GM12878 (cell line): ENCODE measurements at regions not wholly inside any gene's neighbourhood (a gene's known extent, or its start where the extent isn't known, plus 50 kb on each side); places are given as distances from the start of the nearest gene placed in this dataset.
A peak's percentile ranks its signal among the peaks of the same experiment; 100 is the strongest.

Experiments
- ATAC-seq: fragments of 200-7000 bp; cut with Tn5 transposase; 3 replicates; pipeline ENCODE4 v1.9.1; 2020; ENCODE audit warnings: mild to moderate bottlenecking, moderate library complexity
- BruUV-seq: library from RNA; stranded (reverse); fragments of 400-500 nt; replicated peaks from 2 replicates; lab custom pipeline; 2021; lab: Mats Ljungman, UMichigan
- CTCF ChIA-PET: fragments of 300-600 bp; sonication (Branson Sonifier 250); formaldehyde crosslinking; extraction: SDS; loops from one replicate; lab custom pipeline; 2021; ENCODE audit warnings: inconsistent platforms; lab: Yijun Ruan, JAX
- POLR2A ChIA-PET: fragments of 350-600 bp; formaldehyde crosslinking; extraction: SDS; loops from one replicate; lab custom pipeline; 2021; ENCODE audit warnings: inconsistent platforms; lab: Charles Lee
- RAD21 ChIA-PET: fragments of 300-600 bp; sonication (Branson Sonifier 250); formaldehyde crosslinking; loops from one replicate; lab custom pipeline; 2023; ENCODE audit warnings: antibody characterized with exemption; ENCODE audit not compliant: unreplicated experiment; lab: Charles Lee
- SMC1A ChIA-PET: fragments of 300-600 bp; sonication (Branson Sonifier 250); formaldehyde crosslinking; loops from one replicate; lab custom pipeline; 2023; ENCODE audit not compliant: unreplicated experiment, uncharacterized antibody; lab: Charles Lee
- DNase-seq: peaks from one replicate; pipeline ENCODE4 v3.0.0-alpha.2; 2011; ENCODE audit warnings: low read depth, low spot score
- FAIRE-seq: peaks from 3 replicates; lab custom pipeline; 2011; peaks lifted over from hg19 to GRCh38; lab: Jason Lieb, UNC
- H2AFZ ChIP-seq: 2 replicates; pipeline ENCODE4 v1.6.0; 2011; ENCODE audit warnings: low read depth, low read length, control low read depth; ENCODE audit not compliant: control insufficient read depth
- H3K27ac ChIP-seq: 2 replicates; pipeline ENCODE4 v1.5.1; 2011; ENCODE audit warnings: control low read depth; ENCODE audit not compliant: control insufficient read depth, insufficient read depth
- H3K27me3 ChIP-seq, 2 experiments: replicated peaks in 1 of 2; 2 replicates each; pipeline versions ENCODE4 v1.6.0 to v1.6.1; 2011; ENCODE audit warnings: low read length in 1 of 2; ENCODE audit not compliant: control insufficient read depth in 2 of 2, insufficient read depth in 2 of 2
- H3K36me3 ChIP-seq, 2 experiments: 2 replicates each; pipeline ENCODE4 v1.5.1; 2011; ENCODE audit warnings: low read length in 1 of 2; ENCODE audit not compliant: control insufficient read depth in 2 of 2, insufficient read depth in 2 of 2
- H3K4me1 ChIP-seq: 2 replicates; pipeline ENCODE4 v1.6.1; 2011; ENCODE audit warnings: mild to moderate bottlenecking, low read length, moderate library complexity, mixed read lengths; ENCODE audit not compliant: control insufficient read depth, insufficient read depth
- H3K4me2 ChIP-seq: 2 replicates; pipeline ENCODE4 v1.6.0; 2011; ENCODE audit warnings: control low read depth; ENCODE audit not compliant: control insufficient read depth, insufficient read depth
- H3K4me3 ChIP-seq: fragments of 200-600 bp; sonication (generic); 2 replicates; pipeline ENCODE4 v1.5.1; 2016
- H3K79me2 ChIP-seq: 2 replicates; pipeline ENCODE4 v1.6.0; 2011; ENCODE audit warnings: low read length; ENCODE audit not compliant: control insufficient read depth, insufficient read depth
- H3K9ac ChIP-seq: 2 replicates; pipeline ENCODE4 v1.8.0; 2011; ENCODE audit warnings: low read length, control low read depth, mixed read lengths; ENCODE audit not compliant: control insufficient read depth, insufficient read depth
- H3K9me3 ChIP-seq: replicated peaks from 3 replicates; pipeline ENCODE4 v1.5.1; 2011; ENCODE audit warnings: mild to moderate bottlenecking, low read length; ENCODE audit not compliant: control insufficient read depth, insufficient read depth
- H4K20me1 ChIP-seq: 2 replicates; pipeline ENCODE4 v1.6.0; 2011; ENCODE audit not compliant: control insufficient read depth, insufficient read depth
- EGR1 ChIP-seq, 2 experiments: IDR thresholded peaks; 1 replicate in 1 of 2; 2 replicates in 1 of 2; pipeline ENCODE4 v1.6.1; 2011 to 2012; ENCODE audit warnings: low read depth in 2 of 2, low read length in 2 of 2, borderline replicate concordance in 1 of 2, mild to moderate bottlenecking in 1 of 2, moderate library complexity in 1 of 2
- MEF2B ChIP-seq: fragments of 450-650 bp; IDR thresholded peaks from 2 replicates; pipeline ENCODE4 v1.6.1; 2018; ENCODE audit warnings: mild to moderate bottlenecking, moderate library complexity; ENCODE audit not compliant: partially characterized antibody, poor library complexity, severe bottlenecking
- MTA3 ChIP-seq: IDR thresholded peaks from 2 replicates; pipeline ENCODE4 v1.6.1; 2012; ENCODE audit warnings: low read length, inconsistent platforms, borderline replicate concordance
- ZNF24 ChIP-seq: fragments of 450-650 bp; IDR thresholded peaks from 2 replicates; pipeline ENCODE4 v1.6.1; 2017; ENCODE audit warnings: antibody characterized with exemption, mild to moderate bottlenecking
- ZNF622 ChIP-seq: fragments of 450-650 bp; IDR thresholded peaks from 2 replicates; pipeline ENCODE4 v1.6.1; 2017; ENCODE audit warnings: mild to moderate bottlenecking, inconsistent platforms
- WGBS: methylation state at CpG from one replicate; pipeline ENCODE4 v1.1.6; 2016; ENCODE audit warnings: low lambda C conversion rate; ENCODE audit not compliant: insufficient replicate concordance, insufficient coverage; ENCODE audit errors: missing lambda C conversion rate; 5-methylcytosine and 5-hydroxymethylcytosine counted together
- in situ Hi-C: fragments of 300-500 bp; cut with MboI; formaldehyde crosslinking; loops from 9 replicates; pipeline ENCODE4 v1.14.3; 2018; ENCODE audit warnings: mixed read lengths
- intact Hi-C: fragments of 100-400 bp; cut with micrococcal nuclease; formaldehyde crosslinking; loops from one replicate; pipeline ENCODE4 v1.14.2; 2022; ENCODE audit not compliant: unreplicated experiment

GRCh38 chr4:22921936-22922335 lies 229.2 kb downstream of the GBA3 start:
- FAIRE-seq (no peak), DNase-seq (no peak), ATAC-seq (no peak)
- 1% methylated on average over 5 of the region's 5 CpGs for WGBS
- ChIA-PET SMC1A (interaction anchor here (0.6 to 0.8 kb wide), 2 partner anchors 60 to 365 kb away, joined by 3 read pairs; no protein-coding TSS in a partner anchor), CTCF (interaction anchor here (1.1 to 1.2 kb wide), 3 partner anchors 21 to 25 kb away, joined by 3 read pairs; no protein-coding TSS in a partner anchor), RAD21 (interaction anchor here (1.2 kb wide), 1 partner anchor 17 kb away, joined by 3 read pairs; no protein-coding TSS in a partner anchor), POLR2A (no interaction called here)
- no peak overlapping the region for H3K27ac ChIP-seq
- no peaks in the 10 kb centered on the region for H3K79me2 ChIP-seq
- H3K36me3 ChIP-seq, result no peaks in the 10 kb centered on the region
- intact Hi-C loops (no loop called here), in situ Hi-C loops (no loop called here)
- no peaks in the 10 kb centered on the region for H4K20me1 ChIP-seq
- no TSS peak for BruUV-seq
- no peak overlapping the region for H3K9ac ChIP-seq
- no peaks in the 10 kb centered on the region for H3K4me1 ChIP-seq
- H3K9me3 ChIP-seq, result no peaks in the 10 kb centered on the region
- H3K4me3 ChIP-seq, result no peak overlapping the region
- no peak overlapping the region for H2AFZ ChIP-seq
- H3K4me2 ChIP-seq, result no peak overlapping the region
- no peaks in the 10 kb centered on the region for H3K27me3 ChIP-seq
- TF ChIP-seq ZNF24, result no peak
- no peak for TF ChIP-seq MTA3

DNA sequence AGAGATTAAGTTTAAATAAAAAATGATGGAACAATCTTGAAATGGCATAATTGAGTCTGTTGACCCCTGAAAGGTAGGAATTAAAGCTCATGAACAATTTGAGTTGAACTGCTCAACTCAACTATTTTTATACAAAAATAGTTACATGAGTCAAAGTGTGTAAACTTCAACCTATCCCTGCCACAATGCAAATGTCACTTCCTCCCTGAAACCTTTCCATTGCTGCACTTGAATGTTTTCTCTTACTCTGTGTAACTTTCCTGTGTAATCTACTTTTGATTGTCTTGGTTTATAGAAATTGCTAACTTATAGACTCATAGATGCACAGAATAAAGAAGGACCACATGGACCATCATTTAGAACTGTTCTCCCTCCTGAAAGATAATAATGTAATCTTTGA lies 218.5 kb downstream of the GBA3 start:
- no TSS peak for BruUV-seq
- Histone ChIP-seq H3K27me3 (no peaks in the 10 kb centered on the region), H3K79me2 (no peaks in the 10 kb centered on the region), H4K20me1 (no peaks in the 10 kb centered on the region), H3K4me3 (no peak overlapping the region), H3K9me3 (no peaks in the 10 kb centered on the region), H3K36me3 (no peaks in the 10 kb centered on the region), H3K4me1 (no peaks in the 10 kb centered on the region), H3K4me2 (no peak overlapping the region), H2AFZ (no peak overlapping the region), H3K9ac (no peak overlapping the region), H3K27ac (no peak overlapping the region)
- TF ChIP-seq EGR1 (IDR thresholded peaks at IDR 0.05; ENCODE audit: borderline replicate concordance in 1 of 2, low read depth in 2 of 2, low read length in 2 of 2) (no peak), MEF2B (peak; percentile 18), ZNF622 (no peak)
- ATAC-seq (peak; percentile 83), FAIRE-seq (no peak), DNase-seq (no peak)
- ChIA-PET POLR2A (no interaction called here), SMC1A (interaction anchor here (0.9 to 1.9 kb wide), 3 partner anchors 14 to 359 kb away, joined by 3 to 4 read pairs (median 3); no protein-coding TSS in a partner anchor), CTCF (interaction anchor here (0.6 to 5.2 kb wide), 6 partner anchors 11 to 420 kb away, joined by 3 to 35 read pairs (median 3); no protein-coding TSS in a partner anchor), RAD21 (interaction anchor here (0.5 kb wide), 1 partner anchor 458 kb away, joined by 3 read pairs; no protein-coding TSS in a partner anchor)
- in situ Hi-C loops (no loop called here), intact Hi-C loops (no loop called here)
